Mucosa of rectum (tissue), 2 donors: ENCODE measurements at regions not wholly inside any gene's neighbourhood (a gene's known extent, or its start where the extent isn't known, plus 50 kb on each side); places are given as distances from the start of the nearest gene placed in this dataset.

Experiments
- H3K27ac ChIP-seq, 2 donors: one replicate each; pipeline ENCODE4 v1.7.0; 2013; ENCODE audit warnings: inconsistent platforms in 2 of 2, low read depth in 2 of 2, low read length in 2 of 2
- H3K27me3 ChIP-seq, 2 donors: one replicate each; pipeline ENCODE4 v1.7.0; 2013; ENCODE audit warnings: low read length in 2 of 2; ENCODE audit not compliant: control insufficient read depth in 2 of 2, insufficient read depth in 2 of 2
- H3K36me3 ChIP-seq, 2 donors: one replicate each; pipeline ENCODE4 v1.7.0; 2013; ENCODE audit warnings: low read length in 2 of 2; ENCODE audit not compliant: control insufficient read depth in 2 of 2, insufficient read depth in 2 of 2
- H3K4me1 ChIP-seq, 2 donors: one replicate each; pipeline ENCODE4 v1.7.0; 2013; ENCODE audit warnings: low read length in 2 of 2, mild to moderate bottlenecking in 1 of 2; ENCODE audit not compliant: control insufficient read depth in 2 of 2, insufficient read depth in 2 of 2
- H3K4me3 ChIP-seq, 2 donors: one replicate each; pipeline ENCODE4 v1.7.0; 2013; ENCODE audit warnings: low read length in 2 of 2
- H3K9ac ChIP-seq, 2 donors: one replicate each; pipeline ENCODE4 v1.7.0; 2013; ENCODE audit warnings: low read length in 2 of 2, low read depth in 1 of 2, mild to moderate bottlenecking in 1 of 2
- H3K9me3 ChIP-seq, 2 donors: one replicate each; pipeline ENCODE4 v1.7.0; 2013; ENCODE audit warnings: low read length in 2 of 2; ENCODE audit not compliant: control insufficient read depth in 2 of 2
- donor health status: healthy.
- donor health status: Normal muscosa, but diverticular disease.

DNA sequence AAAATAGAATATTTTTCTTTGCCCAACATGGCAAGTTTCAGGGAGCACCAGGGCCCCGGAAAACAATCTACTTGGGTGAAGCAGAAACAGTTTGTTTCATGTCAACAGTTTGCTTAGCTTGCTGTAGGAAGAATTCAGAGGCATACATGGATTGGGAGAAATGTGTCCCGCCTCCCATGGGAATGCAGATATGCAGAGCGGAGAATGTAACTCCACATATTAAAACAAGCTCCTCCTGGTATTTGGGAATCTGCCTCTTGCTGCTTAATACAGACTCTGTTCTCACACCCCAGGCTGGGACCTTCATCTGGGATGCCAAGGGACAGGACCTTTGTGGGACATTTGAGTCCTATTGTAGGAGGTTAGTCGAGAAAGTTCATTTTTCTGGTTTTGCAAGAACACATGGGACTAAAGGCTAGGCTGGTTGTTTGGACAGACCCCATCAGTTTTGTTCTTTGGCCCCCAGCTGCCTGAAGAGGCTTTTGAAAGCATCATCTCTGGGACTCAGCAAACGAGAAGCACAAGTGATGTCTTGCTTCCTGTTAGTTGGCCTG, 220.5 kb upstream of the ADRA1B start:
- no peak overlapping the region for H3K9ac ChIP-seq
- H3K27ac ChIP-seq = no peak overlapping the region
- H3K27me3 ChIP-seq = no peaks in the 10 kb centered on the region
- no peaks in the 10 kb centered on the region for H3K36me3 ChIP-seq
- no peaks in the 10 kb centered on the region for H3K4me1 ChIP-seq
- no peaks in the 10 kb centered on the region for H3K9me3 ChIP-seq
- H3K4me3 ChIP-seq = no peak overlapping the region

- H3K4me1 ChIP-seq = no peaks in the 10 kb centered on the region
- no peaks in the 10 kb centered on the region for H3K36me3 ChIP-seq
- H3K9ac ChIP-seq = no peak overlapping the region
- H3K27ac ChIP-seq = no peak overlapping the region
- H3K4me3 ChIP-seq = no peak overlapping the region
- H3K9me3 ChIP-seq = no peaks in the 10 kb centered on the region
- H3K27me3 ChIP-seq = no peaks in the 10 kb centered on the region
These were observed 218.8 kb upstream of the ADRA1B start for GRCh38 chr5:159697530-159697929.

GRCh38 chr5:159698322-159698721, 218.0 kb upstream of the ADRA1B start:
- Histone ChIP-seq H3K36me3 (no peaks in the 10 kb centered on the region), H3K4me1 (no peaks in the 10 kb centered on the region), H3K27me3 (no peaks in the 10 kb centered on the region), H3K27ac (no peak overlapping the region), H3K4me3 (no peak overlapping the region), H3K9ac (no peak overlapping the region), H3K9me3 (no peaks in the 10 kb centered on the region)

GRCh38 chr5:159700016-159700415, 216.3 kb upstream of the ADRA1B start:
- Histone ChIP-seq H3K27ac (no peak overlapping the region), H3K4me1 (no peaks in the 10 kb centered on the region), H3K9me3 (no peaks in the 10 kb centered on the region), H3K36me3 (no peaks in the 10 kb centered on the region), H3K9ac (no peak overlapping the region), H3K27me3 (no peaks in the 10 kb centered on the region), H3K4me3 (no peak overlapping the region)

DNA sequence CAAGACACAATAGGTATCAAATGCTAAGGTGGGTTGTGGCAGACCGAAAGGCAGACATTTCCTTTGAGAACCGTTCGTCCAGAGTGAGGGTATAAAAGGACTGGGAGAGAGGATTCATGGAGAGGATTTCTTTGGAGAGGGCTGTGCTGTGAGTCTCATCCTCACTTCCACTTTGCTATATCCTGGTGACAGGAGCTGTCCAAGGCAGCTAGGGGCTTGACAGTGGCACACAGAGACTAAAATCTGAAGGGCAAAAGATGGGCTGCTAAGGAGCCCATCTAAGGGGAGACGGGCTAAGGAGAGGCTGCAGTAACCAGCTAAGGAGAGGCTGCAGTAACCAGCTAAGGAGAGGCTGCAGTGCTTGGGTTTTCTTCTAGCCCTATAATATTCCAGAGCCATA, 214.0 kb upstream of the ADRA1B start:
- Histone ChIP-seq H3K36me3 (no peaks in the 10 kb centered on the region), H3K9ac (no peak overlapping the region), H3K27me3 (no peaks in the 10 kb centered on the region), H3K4me3 (no peak overlapping the region), H3K27ac (no peak overlapping the region), H3K4me1 (no peaks in the 10 kb centered on the region), H3K9me3 (no peaks in the 10 kb centered on the region)

GRCh38 chr5:159702826-159703225, 213.5 kb upstream of the ADRA1B start:
- no peaks in the 10 kb centered on the region for H3K4me1 ChIP-seq
- no peak overlapping the region for H3K27ac ChIP-seq
- H3K27me3 ChIP-seq = no peaks in the 10 kb centered on the region
- H3K9me3 ChIP-seq = peaks cover 0 to 1% of the 10 kb centered on the region in 2 donors
- no peak overlapping the region for H3K4me3 ChIP-seq
- H3K36me3 ChIP-seq = no peaks in the 10 kb centered on the region
- H3K9ac ChIP-seq = no peak overlapping the region

DNA sequence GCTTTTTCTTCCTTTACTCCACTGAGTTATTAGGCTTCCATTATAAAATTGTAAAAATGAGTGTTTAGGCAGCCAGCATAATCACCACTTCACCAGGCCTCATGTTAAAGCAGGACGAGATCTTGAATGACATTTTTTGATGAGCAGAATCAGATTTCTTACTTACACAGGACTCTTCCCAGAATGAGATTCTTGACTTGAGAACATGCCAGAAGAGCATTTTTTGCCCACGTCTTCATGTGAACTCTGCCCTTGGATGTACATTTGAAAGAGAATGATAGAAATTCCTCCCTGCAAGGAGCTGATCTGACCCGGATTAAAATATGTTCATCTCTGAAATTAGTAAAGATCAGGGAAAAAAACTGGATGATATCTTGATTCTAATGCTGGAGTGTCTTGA, 212.1 kb upstream of the ADRA1B start:
- Histone ChIP-seq H3K36me3 (no peaks in the 10 kb centered on the region), H3K9ac (no peak overlapping the region), H3K27me3 (no peaks in the 10 kb centered on the region), H3K9me3 (peaks cover 0 to 4% of the 10 kb centered on the region in 2 donors), H3K4me1 (no peaks in the 10 kb centered on the region), H3K4me3 (no peak overlapping the region), H3K27ac (no peak overlapping the region)

- Histone ChIP-seq H3K4me3 (no peak overlapping the region), H3K36me3 (no peaks in the 10 kb centered on the region), H3K27ac (no peak overlapping the region), H3K9me3 (peaks cover 0 to 4% of the 10 kb centered on the region in 2 donors), H3K27me3 (no peaks in the 10 kb centered on the region), H3K4me1 (no peaks in the 10 kb centered on the region), H3K9ac (no peak overlapping the region)
These were observed 210.3 kb upstream of the ADRA1B start for GRCh38 chr5:159705948-159706347.

DNA sequence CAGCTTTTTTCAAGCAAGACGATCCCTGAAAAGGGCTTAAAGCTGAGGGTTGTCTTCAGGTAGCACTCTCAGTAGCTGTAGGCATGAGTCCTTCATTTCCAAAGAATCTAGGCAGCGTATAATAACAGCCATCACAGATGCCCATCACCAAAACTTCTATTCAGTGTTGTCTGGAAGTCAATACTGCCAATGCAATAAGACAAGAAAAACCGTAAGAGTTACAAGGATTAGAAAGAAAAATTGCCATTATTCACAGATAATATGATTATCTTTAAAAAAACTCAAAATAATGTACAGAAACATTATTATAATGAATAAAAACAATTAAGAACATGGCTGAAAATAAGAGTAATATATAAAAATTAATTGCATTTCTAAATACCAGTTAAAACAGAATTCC, 208.2 kb upstream of the ADRA1B start:
- no peaks in the 10 kb centered on the region for H3K27me3 ChIP-seq
- no peaks in the 10 kb centered on the region for H3K4me1 ChIP-seq
- H3K9ac ChIP-seq = no peak overlapping the region
- peaks cover 0 to 4% of the 10 kb centered on the region in 2 donors for H3K9me3 ChIP-seq
- no peaks in the 10 kb centered on the region for H3K36me3 ChIP-seq
- H3K4me3 ChIP-seq = no peak overlapping the region
- H3K27ac ChIP-seq = no peak overlapping the region

DNA sequence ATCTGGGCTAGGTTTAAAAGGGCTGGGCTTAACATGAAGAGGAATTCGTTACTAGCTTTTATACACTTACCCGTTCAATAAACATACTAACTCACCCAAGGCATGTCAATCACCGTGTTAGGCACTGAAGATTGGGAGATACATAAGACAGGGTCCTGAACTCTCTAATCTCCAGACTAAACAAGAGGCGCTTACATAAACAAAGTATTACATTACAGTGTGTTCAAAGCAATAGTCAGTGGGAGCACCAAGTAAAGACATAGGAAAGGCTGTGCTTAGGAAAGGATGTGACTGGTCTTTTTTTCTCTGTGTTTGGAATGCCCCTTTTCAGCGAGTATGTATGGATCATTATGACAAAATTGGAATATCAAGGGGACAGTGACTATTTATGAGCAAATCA, 203.6 kb upstream of the ADRA1B start:
- no peak overlapping the region for H3K9ac ChIP-seq
- H3K27me3 ChIP-seq = no peaks in the 10 kb centered on the region
- peaks cover 0 to 4% of the 10 kb centered on the region in 2 donors for H3K9me3 ChIP-seq
- no peak overlapping the region for H3K27ac ChIP-seq
- no peak overlapping the region for H3K4me3 ChIP-seq
- H3K36me3 ChIP-seq = no peaks in the 10 kb centered on the region
- no peaks in the 10 kb centered on the region for H3K4me1 ChIP-seq

- H3K27me3 ChIP-seq = no peaks in the 10 kb centered on the region
- no peaks in the 10 kb centered on the region for H3K9me3 ChIP-seq
- no peaks in the 10 kb centered on the region for H3K36me3 ChIP-seq
- H3K4me3 ChIP-seq = no peak overlapping the region
- H3K4me1 ChIP-seq = no peaks in the 10 kb centered on the region
- H3K27ac ChIP-seq = no peak overlapping the region
- no peak overlapping the region for H3K9ac ChIP-seq
These were observed 203.0 kb upstream of the ADRA1B start for GRCh38 chr5:159713254-159713653.
